Activated CD4-positive, alpha-beta T cell treated with anti-CD3 and anti-CD28 coated beads for 1 hour (primary cell): ENCODE measurements at regions not wholly inside any gene's neighbourhood (a gene's known extent, or its start where the extent isn't known, plus 50 kb on each side); places are given as distances from the start of the nearest gene placed in this dataset.
"Not testable (repeated sequence)": the region's sequence is repeated elsewhere in the genome, so short reads cannot be mapped to it uniquely, and the experiment has no call there.

Experiments used
- DNase-seq: peaks from one replicate; pipeline ENCODE4 v3.0.0-alpha.2; 2020

DNA sequence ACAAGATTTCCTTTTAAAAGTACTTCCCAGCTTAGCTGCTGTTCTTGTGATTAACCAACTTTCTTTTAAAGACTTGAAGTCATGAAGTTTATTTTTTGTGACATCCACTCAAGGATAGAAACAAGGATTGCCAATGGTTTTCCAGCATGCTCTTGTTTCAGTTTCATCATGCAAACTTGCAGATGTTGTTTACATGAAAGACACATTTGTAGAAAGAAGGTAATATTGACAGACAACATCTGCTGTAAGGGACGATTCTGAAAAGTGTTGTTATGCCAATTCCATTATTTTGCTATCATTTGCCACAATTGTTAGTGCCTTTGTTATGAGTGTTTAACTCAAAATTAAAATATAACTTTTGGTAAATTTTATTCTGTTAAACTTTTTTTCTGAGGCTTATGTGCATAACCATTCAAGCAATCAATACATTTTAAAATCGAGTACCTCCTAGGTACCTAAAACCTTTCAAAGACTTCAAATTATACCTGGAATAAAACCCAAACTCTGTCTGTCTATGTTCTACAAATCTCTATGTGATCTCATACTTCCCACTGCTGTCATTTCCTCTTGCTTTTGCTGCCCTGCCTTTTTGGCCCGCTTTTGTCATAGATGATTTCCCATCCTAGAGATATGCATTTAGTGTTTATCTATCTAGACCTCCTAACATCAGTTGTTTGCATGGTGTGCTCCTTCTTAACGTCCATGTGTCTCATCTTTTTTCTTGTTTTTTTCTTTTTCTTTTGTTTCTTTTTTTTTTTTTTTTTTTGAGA, 630.4 kb downstream of the NR2F2 start:
- no peak for DNase-seq

DNA sequence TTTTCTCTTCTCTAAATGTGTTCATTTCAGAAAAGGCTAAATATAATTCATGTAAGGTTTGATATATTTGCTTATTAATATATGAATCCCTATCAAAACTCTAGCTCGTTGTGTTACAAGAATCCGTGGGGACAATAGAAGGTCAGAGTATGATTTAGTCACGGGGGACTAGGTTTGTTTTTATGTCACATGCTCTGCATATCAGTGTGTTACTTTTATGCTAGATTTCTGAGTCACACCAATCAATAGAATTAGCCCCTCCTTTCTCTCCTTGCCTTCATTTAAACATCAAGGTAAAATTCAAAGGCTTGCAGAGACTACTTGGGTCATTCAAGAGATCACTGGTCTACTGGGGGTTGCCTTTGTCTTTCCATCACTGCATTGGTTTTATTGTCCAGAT, 636.1 kb downstream of the NR2F2 start:
- no peak for DNase-seq

DNA sequence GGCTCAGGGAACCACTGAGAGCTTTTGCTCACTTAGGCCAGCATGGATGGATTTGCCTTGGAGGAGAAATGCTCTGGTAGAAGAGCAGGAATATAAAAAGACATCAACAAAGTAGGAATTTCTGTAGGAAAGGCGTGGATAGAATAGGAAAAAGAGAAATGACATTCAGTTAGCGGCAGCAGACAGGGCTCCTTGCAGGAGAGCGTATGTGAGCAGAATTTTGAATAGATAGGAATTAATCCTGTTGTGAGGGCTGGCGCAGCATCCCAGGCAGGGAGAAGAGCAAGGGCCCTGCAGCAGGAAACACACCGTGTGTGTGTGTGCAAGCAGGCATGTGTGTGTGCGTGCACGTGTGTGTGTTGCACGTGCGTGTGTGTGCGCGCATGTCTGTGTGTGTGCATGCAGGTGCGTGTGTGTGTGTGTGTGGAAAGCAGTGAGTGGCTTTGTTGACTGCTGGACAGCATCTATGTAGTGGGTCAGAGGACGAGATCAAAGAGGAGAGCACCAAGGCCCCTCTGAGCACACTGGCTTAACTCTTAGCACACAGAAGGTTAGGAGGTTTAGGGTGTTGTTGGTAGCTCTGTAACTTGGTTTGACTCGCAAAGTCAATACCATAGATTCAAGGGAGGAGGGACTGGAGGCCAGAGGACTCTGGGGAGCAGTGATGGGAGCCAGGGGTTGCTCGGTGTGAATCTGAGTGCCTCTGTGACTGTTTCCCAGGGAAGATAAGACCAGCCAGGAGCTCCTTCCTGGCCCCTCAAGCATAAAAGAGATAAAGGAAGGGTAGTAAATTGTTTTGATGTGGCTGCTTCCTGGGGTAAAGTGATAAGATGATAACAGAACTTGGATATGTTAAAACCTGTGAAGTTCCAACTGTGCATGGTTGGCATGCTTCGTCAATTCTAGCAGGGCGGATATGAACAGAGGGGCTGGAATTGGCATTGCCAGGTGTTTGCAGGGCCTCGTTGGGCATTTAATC, 639.5 kb downstream of the NR2F2 start:
- no peak for DNase-seq

DNA sequence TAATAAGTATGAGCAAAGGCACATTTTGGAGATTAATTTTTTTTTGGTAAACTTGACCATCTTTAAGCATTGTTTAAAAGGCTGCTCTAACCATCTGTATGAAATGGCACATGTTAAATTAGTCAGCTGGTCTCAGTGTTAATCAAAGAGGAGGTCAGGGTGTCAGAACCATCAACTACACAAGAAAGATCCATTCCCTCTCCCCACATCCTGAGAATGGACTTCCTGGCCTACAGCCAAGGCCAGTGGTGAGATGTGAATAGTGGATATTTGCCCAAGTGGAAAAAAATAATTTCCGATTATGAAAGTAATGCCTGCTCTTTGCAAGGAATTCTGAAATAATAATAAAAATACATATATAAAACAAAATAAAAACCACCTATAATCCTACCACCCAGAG, 641.7 kb downstream of the NR2F2 start:
- no peak for DNase-seq

DNA sequence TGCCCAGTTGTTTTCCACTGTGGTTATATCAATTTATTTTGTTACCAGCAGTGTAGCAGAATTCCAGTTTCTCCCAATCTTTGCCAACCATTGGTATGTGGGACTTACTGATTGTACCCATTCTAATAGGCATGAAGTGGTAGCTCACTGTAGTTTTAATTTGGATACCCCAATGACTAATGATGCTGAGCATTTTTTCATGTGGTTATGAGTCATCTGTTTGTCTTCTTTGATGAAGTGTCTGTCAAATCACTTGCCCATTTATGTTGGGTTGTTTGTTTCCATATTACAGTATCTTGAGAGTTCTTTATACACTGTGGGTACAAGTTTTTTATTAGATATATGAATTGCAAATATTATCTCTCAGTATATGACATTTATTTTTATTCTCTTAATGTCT, 644.3 kb downstream of the NR2F2 start:
- no peak for DNase-seq

DNA sequence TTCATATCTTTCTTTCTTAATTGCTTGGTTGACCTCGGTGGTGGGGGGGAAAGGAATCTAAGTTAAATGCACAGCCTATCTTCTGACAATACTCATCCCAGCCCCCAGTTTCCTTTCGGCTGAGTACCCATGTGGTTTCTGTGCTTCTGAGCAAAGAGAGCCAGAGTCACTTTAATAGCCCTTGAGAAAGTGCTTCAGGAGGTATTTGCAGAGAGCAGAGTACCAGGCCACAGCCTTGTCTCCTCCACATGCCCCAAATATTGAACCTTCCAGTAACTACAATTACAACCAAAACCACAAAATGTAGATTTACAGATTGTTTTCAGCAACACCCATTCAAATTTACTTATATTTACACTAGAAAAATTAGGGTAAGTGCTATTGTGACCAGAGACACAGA, 647.4 kb downstream of the NR2F2 start:
- DNase-seq, result no peak

DNA sequence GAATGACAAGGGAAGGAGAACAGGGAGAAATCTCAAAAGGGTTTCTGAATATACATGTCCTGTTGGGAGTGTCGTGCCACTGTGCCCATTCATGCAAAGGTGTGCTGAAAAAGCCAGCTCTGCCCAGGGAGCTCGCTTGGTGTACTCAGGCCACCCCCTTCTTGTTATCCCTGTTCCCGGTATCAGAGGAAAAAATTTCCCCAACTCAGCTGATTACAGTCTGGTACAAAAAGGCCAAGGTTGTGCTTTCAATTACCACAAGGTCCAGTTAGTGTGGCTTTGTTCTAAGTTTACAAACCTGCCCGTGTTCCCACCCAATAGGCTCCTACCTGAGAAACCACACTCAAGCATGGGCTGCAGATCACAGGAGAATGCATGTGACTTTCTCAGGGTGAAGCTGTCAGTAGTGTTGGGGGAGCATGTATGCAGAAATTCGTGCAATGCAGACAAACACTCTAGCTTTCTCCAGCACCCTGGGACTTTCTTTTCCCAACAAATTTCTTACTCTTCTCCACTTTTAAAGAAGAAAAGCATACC, 648.5 kb downstream of the NR2F2 start:
- DNase-seq, result no peak

DNA sequence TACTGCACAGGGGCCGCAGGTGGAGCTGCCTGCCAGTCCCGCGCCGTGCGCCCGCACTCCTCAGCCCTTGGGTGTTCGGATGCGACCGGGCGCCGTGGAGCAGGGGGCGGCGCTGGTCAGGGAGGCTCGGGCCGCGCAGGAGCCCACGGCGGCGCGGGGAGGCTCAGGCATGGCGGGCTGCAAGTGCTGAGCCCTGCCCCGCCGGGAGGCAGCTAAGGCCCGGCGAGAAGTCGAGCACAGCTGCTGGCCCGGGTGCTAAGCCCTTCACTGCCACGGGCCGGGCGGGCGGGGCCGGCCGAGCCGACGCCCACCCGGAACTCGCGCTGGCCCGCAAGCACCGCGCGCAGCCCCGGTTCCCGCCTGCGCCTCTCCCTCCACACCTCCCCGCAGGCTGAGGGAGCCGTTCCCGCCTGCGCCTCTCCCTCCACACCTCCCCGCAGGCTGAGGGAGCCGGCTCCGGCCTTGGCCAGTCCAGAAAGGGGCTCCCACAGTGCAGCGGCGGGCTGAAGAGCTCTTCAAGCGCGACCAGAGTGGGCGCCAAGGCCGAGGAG, 653.7 kb downstream of the NR2F2 start:
- not testable (repeated sequence) for DNase-seq

DNA sequence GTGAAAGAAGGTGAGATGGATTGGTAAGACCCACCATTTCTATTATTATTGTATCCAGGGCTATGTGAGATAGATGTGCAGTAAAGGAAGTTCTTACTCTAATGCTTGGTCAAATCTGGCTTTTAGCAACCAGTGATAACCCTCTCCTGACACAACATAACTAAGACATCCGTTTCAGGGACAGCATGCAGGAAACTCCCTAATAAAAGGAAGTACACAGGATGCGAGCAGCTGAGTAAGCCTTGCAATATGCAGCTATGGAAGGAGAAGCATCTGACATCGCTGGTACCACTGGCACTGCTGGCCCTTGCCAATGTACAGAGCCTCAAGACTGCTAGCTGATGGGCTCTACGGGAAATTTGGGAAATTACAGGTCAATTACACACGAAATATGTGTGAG, 662.3 kb downstream of the NR2F2 start:
- no peak for DNase-seq

DNA sequence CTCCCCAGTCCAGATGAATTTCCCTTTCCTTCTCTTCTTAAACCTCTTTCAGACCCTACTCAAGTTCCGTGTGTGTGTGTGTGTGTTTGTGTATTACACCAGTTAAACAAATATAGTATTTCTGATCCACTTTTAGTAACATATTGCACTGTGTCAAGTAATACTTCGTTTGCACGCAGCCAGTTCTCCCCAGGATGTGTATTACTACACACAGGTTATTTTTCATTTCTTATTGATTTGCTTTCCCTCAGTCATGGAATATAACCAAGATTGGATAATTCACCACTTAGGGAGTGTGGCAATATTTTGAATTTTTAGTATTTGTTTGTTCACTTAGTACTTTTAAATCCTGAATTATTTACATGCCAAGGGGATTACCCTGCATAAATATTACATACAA, 667.0 kb downstream of the NR2F2 start:
- no peak for DNase-seq

DNA sequence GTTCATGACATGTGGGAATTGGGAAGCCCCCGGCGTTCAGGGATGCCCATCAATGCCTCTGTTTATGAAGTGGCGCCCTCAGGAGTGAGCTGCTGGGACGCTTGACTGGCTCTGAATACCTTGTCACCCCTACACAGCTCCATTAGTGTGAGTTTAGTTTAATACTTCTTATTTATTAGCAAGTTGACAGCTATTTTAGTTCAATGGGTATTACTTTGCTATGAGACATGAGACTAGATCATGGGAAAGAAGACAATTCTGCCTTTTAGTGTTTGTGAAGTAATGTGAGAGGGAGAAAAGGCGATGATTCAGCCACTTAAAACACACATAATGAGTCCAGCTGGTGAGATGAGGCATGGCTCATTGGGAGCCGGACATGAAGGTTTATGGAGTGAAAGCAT, 678.5 kb downstream of the NR2F2 start:
- no peak for DNase-seq

DNA sequence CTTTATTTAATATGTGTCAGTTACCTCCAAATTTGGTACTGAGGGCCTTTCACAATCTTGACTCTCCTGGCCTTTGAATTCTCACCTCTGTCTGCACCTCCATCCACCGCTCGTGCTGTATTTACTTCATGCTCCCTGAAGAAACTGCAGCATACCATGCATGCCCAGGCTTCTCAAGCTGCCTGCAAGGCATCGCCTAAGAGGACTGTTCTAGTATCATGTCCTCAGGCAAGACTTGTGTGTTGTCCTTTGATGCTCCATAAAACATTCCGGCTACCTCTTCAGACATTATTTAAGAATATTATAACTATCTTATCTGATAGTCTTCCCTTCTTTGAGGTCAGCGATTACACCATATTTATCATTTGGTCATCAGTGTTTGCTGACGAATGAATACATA, 682.5 kb downstream of the NR2F2 start:
- DNase-seq, result no peak

DNA sequence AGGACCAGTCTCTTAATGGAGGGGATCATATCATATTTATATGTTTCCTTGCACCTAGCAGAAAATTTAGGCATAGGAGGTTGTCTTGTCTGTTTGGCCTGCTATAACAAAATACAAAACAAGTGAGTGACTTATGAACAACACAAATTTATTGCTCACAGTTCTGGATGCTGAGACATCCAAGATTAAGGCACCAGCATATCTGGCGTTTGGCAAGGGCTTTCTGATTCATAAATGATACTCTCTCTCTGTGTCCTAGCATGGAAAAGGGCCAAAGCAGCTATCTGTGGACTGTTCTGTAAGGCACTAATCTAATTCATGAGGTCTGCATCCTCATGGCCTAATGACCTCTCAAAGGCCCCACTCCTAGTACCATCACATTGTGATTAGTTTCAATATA, 683.0 kb downstream of the NR2F2 start:
- no peak for DNase-seq

DNA sequence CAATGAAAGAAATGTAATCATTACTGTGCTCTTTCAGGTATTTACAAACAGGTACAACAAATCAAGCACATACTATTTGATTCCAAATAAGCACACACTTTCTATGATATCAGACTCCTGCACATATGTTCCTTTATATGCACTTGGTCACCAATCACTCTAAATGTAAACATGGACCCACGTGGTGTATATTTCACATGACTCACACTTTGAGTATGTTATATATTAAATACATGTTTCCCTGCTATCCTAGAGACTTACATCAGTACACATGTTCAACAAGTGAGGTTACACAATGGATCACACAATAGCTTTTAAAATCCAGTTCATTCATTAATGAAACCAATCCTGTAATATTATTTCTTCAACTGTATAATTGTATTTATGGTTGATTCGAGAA, 683.5 kb downstream of the NR2F2 start:
- no peak for DNase-seq

DNA sequence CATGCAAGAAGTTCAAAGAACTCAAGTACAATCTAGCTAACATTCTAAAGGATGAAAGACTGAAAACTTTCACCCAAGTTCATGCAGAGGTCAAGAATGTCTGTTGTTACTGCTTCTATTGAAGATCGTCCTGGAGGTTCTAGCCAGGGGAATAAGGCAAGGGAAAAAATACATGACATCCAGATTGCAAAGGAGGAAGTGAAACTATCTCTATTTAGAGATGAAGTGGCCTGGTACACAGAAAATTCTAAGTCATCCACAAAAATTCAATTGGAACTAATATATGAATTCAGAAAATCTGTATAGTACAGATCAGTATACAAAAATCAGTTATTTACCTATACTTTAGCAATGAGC, 693.0 kb downstream of the NR2F2 start:
- DNase-seq, result no peak

DNA sequence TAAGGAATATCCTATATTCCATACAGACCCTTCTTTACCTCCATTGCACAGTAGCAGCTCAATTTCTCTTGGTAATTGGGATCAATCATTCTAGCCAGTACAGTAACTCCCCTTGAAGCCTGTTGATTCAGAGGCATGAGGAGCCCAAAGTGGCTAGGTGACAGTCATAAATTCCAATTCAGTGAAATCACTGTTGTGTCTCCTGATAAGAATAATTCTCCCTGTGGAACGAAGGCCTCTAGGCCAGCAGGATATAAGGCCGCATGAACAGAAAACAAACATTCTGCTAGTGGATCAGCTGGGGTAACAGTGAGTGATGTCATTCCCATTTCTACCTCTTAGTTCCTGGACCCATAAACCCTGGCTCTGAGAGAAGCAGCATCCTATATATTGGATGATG, 696.3 kb downstream of the NR2F2 start:
- DNase-seq, result no peak

DNA sequence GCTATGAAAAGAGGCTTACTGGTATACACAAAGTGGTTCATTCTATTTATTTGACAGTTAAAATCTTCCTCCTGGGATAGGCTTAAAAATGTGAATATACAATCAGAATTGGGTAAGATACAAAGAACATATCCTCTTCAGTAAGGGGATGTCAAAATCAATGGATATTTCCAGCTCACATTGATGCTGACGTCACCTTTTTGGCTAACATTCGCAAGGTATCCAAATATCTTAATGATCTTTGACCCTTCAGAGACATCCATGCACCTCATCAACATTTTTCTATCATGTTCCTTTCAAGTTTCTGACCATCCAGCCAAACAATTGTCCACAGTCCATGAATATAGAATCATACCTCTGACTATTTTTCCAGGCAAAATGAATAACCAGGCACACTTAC, 697.3 kb downstream of the NR2F2 start:
- no peak for DNase-seq

DNA sequence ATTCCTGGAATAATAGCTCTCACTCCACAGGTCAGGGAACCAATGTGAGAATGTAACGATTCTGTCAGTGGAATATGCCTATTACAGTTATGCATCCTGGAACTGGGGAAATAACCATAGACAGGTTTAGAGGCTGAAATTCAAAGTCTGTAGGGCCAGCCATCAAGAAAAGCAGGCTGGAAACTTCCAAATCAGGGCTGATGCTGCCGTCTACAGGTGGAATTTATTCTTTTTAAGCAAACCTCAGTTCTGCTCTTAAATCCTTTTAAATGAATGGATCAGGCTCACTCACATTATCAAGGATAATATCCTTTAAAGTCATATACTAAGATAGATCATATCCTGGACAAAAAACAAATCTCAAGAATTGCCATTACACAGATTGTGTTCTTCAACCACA, 699.8 kb downstream of the NR2F2 start:
- no peak for DNase-seq

DNA sequence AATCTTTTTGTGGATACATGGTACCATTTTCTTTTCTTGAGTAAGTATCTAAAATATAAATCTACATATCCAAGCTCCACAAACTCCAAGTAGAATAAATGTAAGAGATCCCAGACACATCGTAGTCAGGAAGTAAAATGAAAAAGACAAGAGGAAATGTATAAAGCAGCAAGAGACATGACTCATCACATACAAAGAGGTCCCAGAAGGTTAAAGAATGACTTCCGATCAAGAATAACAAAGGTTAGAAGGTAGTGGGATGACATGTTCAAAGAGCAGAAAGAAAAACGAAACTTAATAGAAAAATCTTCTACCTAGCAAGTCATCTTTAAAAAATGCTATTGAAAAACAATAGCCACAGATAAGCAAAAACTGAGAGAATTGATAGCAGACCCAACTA, 705.8 kb downstream of the NR2F2 start:
- DNase-seq, result no peak

DNA sequence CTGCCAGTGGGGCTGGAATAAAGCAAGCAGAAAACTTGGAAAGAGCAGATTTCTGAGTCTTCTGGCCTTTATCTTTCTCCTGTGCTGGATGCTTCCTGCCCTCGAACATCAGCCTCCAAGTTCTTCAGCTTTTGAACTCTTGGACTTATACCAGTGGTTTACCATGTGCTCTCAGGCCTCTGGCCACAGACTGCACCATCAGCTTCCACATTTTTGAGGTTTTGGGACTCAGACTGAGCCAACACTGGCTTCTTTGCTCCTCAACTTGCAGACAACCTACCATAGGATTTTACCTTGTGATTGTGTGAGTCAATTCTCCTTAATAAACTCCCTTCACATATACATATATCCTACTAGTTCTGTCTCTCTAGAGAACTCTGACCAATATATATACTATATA, 706.6 kb downstream of the NR2F2 start:
- DNase-seq, result no peak

DNA sequence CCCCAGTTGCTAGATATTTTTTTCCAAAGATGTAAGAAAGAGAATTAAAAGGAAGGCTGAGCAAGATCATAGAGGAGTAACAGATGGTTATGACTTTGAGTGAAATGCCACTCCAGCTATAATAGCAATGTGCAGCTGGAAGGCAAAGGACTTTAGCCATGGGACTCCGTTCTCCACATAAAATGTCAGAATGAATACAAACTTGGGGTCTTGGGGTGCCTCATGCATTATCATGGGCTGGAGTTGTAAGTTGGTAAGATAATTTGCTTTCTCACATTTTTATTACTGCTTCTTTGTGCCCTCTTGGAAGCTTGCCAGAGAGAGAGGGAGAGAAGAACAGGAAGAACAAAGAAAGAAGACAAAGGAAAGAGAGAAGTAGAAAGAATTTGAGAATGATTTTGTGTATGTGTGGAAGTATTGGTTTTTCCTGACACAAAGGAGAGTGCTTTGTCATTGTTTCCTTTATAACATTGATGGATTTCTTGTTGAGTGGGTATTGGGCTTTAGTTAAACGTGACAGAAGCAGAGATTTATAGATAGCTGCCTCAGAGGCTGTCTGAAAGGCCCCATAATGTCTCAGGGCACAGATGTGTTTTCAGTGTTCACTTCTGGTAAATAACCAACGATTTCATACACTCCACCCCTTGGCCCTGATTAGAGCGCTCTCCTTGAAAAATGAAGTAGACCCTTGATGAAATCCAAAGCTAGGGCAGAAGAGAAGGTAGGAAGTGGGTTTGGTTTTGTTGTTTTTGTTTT, 715.3 kb downstream of the NR2F2 start:
- DNase-seq, result no peak

DNA sequence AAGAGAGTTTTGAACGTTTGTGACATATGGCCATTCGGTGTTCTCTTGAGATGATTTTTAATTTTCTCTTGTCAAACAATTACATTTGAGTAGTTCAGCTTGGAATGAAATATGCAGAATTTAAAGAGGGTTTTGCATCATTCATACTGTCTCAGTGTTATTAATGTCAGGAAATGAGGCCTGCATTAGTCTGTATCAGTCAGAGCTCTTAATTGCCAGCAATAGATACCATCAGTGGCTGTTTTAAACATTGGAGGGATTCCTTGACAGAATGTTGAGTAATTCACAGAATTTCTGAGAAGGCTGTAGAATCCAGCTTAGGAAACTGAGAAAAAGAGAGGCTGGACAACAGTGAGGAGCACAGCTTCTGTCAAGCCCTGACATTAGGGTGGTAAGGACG, 722.0 kb downstream of the NR2F2 start:
- no peak for DNase-seq

DNA sequence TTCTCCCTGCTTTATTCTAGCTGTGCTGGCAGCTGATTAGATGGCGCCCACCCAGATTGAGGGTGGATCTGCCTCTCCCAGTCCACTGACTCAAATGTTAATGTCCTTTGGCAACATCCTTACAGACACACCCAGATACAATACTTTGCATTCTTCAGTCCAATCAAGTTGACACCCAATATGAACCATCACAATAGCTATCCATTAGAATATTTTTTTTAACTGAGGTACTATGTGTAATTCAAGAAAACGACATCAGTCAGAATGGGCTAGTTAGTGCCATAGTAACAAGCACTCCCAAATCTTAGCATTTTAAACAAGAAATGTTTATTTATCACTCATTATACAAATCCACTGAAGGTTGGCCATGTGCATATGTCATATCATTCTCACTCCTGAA, 723.1 kb downstream of the NR2F2 start:
- no peak for DNase-seq
